SK-N-SH (cell line): ENCODE measurements at regions not wholly inside any gene's neighbourhood (a gene's known extent, or its start where the extent isn't known, plus 50 kb on each side); places are given as distances from the start of the nearest gene placed in this dataset.

Source experiments
- CTCF ChIA-PET: fragments of 300-600, 350-600 bp; formaldehyde crosslinking; extraction: SDS; loops from one replicate; lab custom pipeline; 2021; lab: Yijun Ruan, JAX
- POLR2A ChIA-PET: fragments of 350-600 bp; sonication (Branson Sonifier 250); formaldehyde crosslinking; extraction: SDS; loops from one replicate; lab custom pipeline; 2020; ENCODE audit warnings: antibody characterized with exemption, inconsistent platforms; lab: Yijun Ruan, JAX
- DNase-seq: peaks from one replicate; pipeline ENCODE4 v3.0.0; 2012
- H2AFZ ChIP-seq: fragments of 200-600 bp; sonication (generic); 2 replicates; pipeline ENCODE4 v1.8.1; 2016; ENCODE audit warnings: antibody characterized with exemption, mild to moderate bottlenecking, low read depth
- H3F3A ChIP-seq: fragments of 200-600 bp; sonication (generic); replicated peaks from 2 replicates; pipeline ENCODE3; 2016; ENCODE audit warnings: antibody characterized with exemption, mild to moderate bottlenecking; ENCODE audit not compliant: insufficient read depth
- H3K27ac ChIP-seq, 2 experiments: fragments of 200-500 bp in 1 of 2; fragments of 200-600 bp in 1 of 2; sonication (Bioruptor generic) in 1 of 2; sonication (generic), shearing (Covaris generic) in 1 of 2; 2 replicates each; pipeline versions ENCODE4 v1.5.1 to v1.6.1; 2014 to 2016; ENCODE audit warnings: low read depth in 2 of 2, inconsistent platforms in 1 of 2, low read length in 1 of 2, mild to moderate bottlenecking in 1 of 2, mixed read lengths in 1 of 2
- H3K27me3 ChIP-seq: fragments of 200-600 bp; sonication (generic), shearing (Covaris generic); 2 replicates; pipeline ENCODE4 v1.6.1; 2016; ENCODE audit warnings: mixed run types; ENCODE audit not compliant: insufficient read depth
- H3K36me3 ChIP-seq, 2 experiments: fragments of 200-500 bp in 1 of 2; fragments of 200-600 bp in 1 of 2; sonication (Bioruptor generic) in 1 of 2; sonication (generic) in 1 of 2; replicated peaks in 1 of 2; 2 replicates each; pipeline versions ENCODE3 to v1.5.1; 2014 to 2016; ENCODE audit warnings: low read length in 1 of 2, mild to moderate bottlenecking in 1 of 2; ENCODE audit not compliant: insufficient read depth in 2 of 2, control insufficient read depth in 1 of 2
- H3K4me1 ChIP-seq, 2 experiments: fragments of 200-500 bp in 1 of 2; fragments of 200-600 bp in 1 of 2; sonication (Bioruptor generic) in 1 of 2; sonication (generic), shearing (Covaris generic) in 1 of 2; 2 replicates each; pipeline versions ENCODE4 v1.5.1 to v1.6.1; 2014 to 2016; ENCODE audit warnings: low read depth in 1 of 2, low read length in 1 of 2, mixed run types in 1 of 2; ENCODE audit not compliant: insufficient read depth in 2 of 2, control insufficient read depth in 1 of 2
- H3K4me2 ChIP-seq: fragments of 200-600 bp; sonication (generic), shearing (Covaris generic); 2 replicates; pipeline ENCODE4 v1.6.1; 2017; ENCODE audit warnings: mixed run types
- H3K4me3 ChIP-seq, 2 experiments: fragments of 200-500 bp in 1 of 2; fragments of 200-600 bp in 1 of 2; sonication (Bioruptor generic) in 1 of 2; sonication (generic), shearing (Covaris generic) in 1 of 2; 2 replicates each; pipeline versions ENCODE4 v1.5.1 to v1.8.1; 2014 to 2016; ENCODE audit warnings: low read depth in 2 of 2, inconsistent platforms in 1 of 2, low read length in 1 of 2, mild to moderate bottlenecking in 1 of 2, mixed read lengths in 1 of 2, moderate library complexity in 1 of 2
- H3K79me2 ChIP-seq: fragments of 200-600 bp; sonication (generic); 2 replicates; pipeline ENCODE4 v1.8.1; 2017; ENCODE audit warnings: mild to moderate bottlenecking; ENCODE audit not compliant: insufficient read depth
- H3K9ac ChIP-seq: fragments of 200-600 bp; sonication (generic); 2 replicates; pipeline ENCODE4 v1.6.1; 2017; ENCODE audit warnings: mixed run types
- H3K9me2 ChIP-seq: fragments of 200-600 bp; sonication (generic); 2 replicates; pipeline ENCODE4 v1.6.1; 2017; ENCODE audit warnings: mixed run types
- H3K9me3 ChIP-seq: fragments of 200-600 bp; sonication (generic); 2 replicates; pipeline ENCODE4 v1.6.1; 2017; ENCODE audit warnings: mixed run types, mild to moderate bottlenecking, moderate library complexity
- H4K20me1 ChIP-seq: fragments of 200-600 bp; sonication (generic); 2 replicates; pipeline ENCODE4 v1.6.1; 2017; ENCODE audit warnings: mild to moderate bottlenecking, mixed run types; ENCODE audit not compliant: insufficient read depth
- FOXJ3 ChIP-seq: sonication (generic); formaldehyde crosslinking; IDR thresholded peaks from 2 replicates; pipeline ENCODE4 v1.5.1; 2020; ENCODE audit warnings: mild to moderate bottlenecking, missing genetic modification reagents
- GABPA ChIP-seq: IDR thresholded peaks from 2 replicates; pipeline ENCODE4 v1.4.0; 2012; ENCODE audit warnings: low read depth, mild to moderate bottlenecking
- GATA2 ChIP-seq: sonication (generic); formaldehyde crosslinking; IDR thresholded peaks from 2 replicates; pipeline ENCODE4 v1.5.0; 2020; ENCODE audit warnings: mild to moderate bottlenecking, missing genetic modification reagents
- POLR2AphosphoS5 ChIP-seq: IDR thresholded peaks from 2 replicates; pipeline ENCODE4 v1.6.1; 2012; ENCODE audit warnings: low read depth, low read length
- RAD21 ChIP-seq: IDR thresholded peaks from 2 replicates; pipeline ENCODE4 v1.6.1; 2012; ENCODE audit warnings: mild to moderate bottlenecking, low read length
- RCOR1 ChIP-seq: fragments of 150-350 bp; IDR thresholded peaks from 2 replicates; pipeline ENCODE4 v1.6.1; 2017; ENCODE audit warnings: antibody characterized with exemption, low read length
- SIN3A ChIP-seq: IDR thresholded peaks from 2 replicates; pipeline ENCODE4 v1.6.1; 2012; ENCODE audit warnings: low read depth, mild to moderate bottlenecking, low read length, moderate library complexity, borderline replicate concordance
- SMC3 ChIP-seq: IDR thresholded peaks from 2 replicates; pipeline ENCODE4 v1.6.1; 2012; ENCODE audit warnings: low read depth, low read length, improper control_type of control experiment
- TEAD4 ChIP-seq: IDR thresholded peaks from 2 replicates; pipeline ENCODE4 v1.4.0; 2012; ENCODE audit warnings: mild to moderate bottlenecking, borderline replicate concordance; ENCODE audit not compliant: insufficient read depth
- YY1 ChIP-seq: IDR thresholded peaks from 2 replicates; pipeline ENCODE4 v1.4.0; 2012; ENCODE audit warnings: low read depth, mild to moderate bottlenecking
- WGBS: methylation state at CpG from one replicate; pipeline ENCODE4 v1.1.6; 2017; ENCODE audit warnings: low lambda C conversion rate; 5-methylcytosine and 5-hydroxymethylcytosine counted together
- TF ChIP-seq, protein P1 (sequence below): fragments of 200-600 bp; sonication (generic); IDR thresholded peaks from 2 replicates; pipeline ENCODE4 v1.6.1; 2017; ENCODE audit warnings: antibody characterized with exemption, mild to moderate bottlenecking, moderate library complexity
- TF ChIP-seq, protein P2 (sequence below): IDR thresholded peaks from 2 replicates; pipeline ENCODE4; 2012

DNA sequence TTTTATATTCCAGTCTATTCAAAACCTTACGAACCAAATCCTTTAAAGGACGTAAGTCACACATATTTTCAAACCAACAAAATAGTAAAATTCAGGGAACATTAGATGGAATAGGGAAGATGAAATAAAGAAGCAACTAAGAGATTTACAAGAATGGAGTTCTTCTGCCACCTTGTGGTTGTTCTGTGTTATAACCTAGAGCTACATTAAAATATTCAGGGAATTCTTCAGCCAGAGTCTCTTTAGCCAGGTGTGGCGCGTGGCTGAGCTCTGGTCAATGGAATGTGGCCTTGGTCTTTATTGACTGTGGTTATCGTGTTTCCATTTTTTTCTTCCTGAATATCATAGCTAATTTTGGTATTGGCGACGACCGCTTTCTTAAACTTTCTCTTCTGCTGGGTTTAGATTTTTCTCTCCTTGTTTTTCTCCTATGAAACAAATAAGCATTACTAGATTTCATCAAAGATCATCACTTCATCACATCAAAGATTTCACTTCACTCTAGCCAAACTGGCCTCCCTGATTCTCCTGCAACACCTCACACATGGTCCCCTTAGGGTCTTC is 221.3 kb downstream of the MRPL39 start:
- DNase-seq = peak; percentile 47
- Histone ChIP-seq H3K79me2 (no peaks in the 10 kb centered on the region), H3K4me2 (no peak overlapping the region), H3K9ac (no peak overlapping the region; the same call in 1 of the 2 replicates), H3K9me2 (no peaks in the 10 kb centered on the region), H4K20me1 (no peaks in the 10 kb centered on the region), H2AFZ (peak overlapping the region; percentile 77), H3K27ac (peak overlapping the region in 1 of 2 experiments; percentile 47; a peak in 1 of 4 replicates), H3K27me3 (no peaks in the 10 kb centered on the region), H3K4me1 (peaks cover 0 to 6% of the 10 kb centered on the region in 2 experiments; a peak in 3 of 4 replicates), H3F3A (no peaks in the 10 kb centered on the region), H3K9me3 (no peaks in the 10 kb centered on the region), H3K36me3 (peaks cover 0 to 7% of the 10 kb centered on the region in 2 experiments), H3K4me3 (no peak overlapping the region; a peak in 1 of 4 replicates)
- 21% methylated on average over 8 of the region's 8 CpGs for WGBS
- POLR2A ChIA-PET = no interaction called here
- peak; percentile 91 for TF ChIP-seq RAD21
- no peak for TF ChIP-seq RCOR1
- TF ChIP-seq, protein P1, sequence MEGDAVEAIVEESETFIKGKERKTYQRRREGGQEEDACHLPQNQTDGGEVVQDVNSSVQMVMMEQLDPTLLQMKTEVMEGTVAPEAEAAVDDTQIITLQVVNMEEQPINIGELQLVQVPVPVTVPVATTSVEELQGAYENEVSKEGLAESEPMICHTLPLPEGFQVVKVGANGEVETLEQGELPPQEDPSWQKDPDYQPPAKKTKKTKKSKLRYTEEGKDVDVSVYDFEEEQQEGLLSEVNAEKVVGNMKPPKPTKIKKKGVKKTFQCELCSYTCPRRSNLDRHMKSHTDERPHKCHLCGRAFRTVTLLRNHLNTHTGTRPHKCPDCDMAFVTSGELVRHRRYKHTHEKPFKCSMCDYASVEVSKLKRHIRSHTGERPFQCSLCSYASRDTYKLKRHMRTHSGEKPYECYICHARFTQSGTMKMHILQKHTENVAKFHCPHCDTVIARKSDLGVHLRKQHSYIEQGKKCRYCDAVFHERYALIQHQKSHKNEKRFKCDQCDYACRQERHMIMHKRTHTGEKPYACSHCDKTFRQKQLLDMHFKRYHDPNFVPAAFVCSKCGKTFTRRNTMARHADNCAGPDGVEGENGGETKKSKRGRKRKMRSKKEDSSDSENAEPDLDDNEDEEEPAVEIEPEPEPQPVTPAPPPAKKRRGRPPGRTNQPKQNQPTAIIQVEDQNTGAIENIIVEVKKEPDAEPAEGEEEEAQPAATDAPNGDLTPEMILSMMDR = peak; percentile 82
- TF ChIP-seq SMC3 = peak; percentile 83
- CTCF ChIA-PET = interaction anchor here (0.5 to 2.8 kb wide), 22 partner anchors 9 to 1533 kb away, joined by 3 to 24 read pairs (median 4); no protein-coding TSS in a partner anchor

DNA sequence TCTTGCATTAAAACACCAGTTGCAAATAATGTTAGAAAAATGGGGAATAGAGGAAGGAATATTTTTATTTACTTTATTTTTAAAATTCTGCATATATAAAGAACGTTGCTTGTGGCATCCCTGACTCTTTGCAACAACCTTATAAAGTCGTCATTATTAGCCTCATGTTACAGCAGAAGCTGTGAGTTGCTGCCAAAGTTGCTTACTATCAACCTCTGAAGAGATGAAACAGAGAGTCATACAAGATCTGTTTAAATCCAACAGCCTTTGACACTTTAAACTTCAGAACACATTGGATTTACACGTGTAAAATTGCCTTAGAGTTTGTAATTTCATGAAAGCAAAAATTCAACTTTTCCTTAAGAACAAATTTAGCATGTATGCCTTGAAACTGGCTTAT is 221.9 kb downstream of the MRPL39 start:
- Histone ChIP-seq H3K9me2 (no peaks in the 10 kb centered on the region), H4K20me1 (no peaks in the 10 kb centered on the region), H3K9me3 (no peaks in the 10 kb centered on the region), H3K27ac (peak overlapping the region in 1 of 2 experiments; percentile 47; a peak in 1 of 4 replicates), H3K4me3 (no peak overlapping the region), H3K36me3 (peaks cover 0 to 7% of the 10 kb centered on the region in 2 experiments)
- no peak for DNase-seq
- 58% methylated on average over 3 of the region's 3 CpGs for WGBS
- TF ChIP-seq TEAD4 (no peak), YY1 (no peak), GATA2 (CRISPR knock-in tag) (no peak), GABPA (no peak), POLR2AphosphoS5 (no peak), SMC3 (no peak), FOXJ3 (CRISPR knock-in tag) (no peak), SIN3A (no peak)
- TF ChIP-seq, protein P2, sequence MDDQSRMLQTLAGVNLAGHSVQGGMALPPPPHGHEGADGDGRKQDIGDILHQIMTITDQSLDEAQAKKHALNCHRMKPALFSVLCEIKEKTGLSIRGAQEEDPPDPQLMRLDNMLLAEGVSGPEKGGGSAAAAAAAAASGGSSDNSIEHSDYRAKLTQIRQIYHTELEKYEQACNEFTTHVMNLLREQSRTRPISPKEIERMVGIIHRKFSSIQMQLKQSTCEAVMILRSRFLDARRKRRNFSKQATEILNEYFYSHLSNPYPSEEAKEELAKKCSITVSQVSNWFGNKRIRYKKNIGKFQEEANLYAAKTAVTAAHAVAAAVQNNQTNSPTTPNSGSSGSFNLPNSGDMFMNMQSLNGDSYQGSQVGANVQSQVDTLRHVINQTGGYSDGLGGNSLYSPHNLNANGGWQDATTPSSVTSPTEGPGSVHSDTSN = no peak
- TF ChIP-seq, all 33 proteins: peak for 0
- no peaks in the 10 kb centered on the region for H3K27me3 ChIP-seq
- ChIA-PET CTCF (interaction anchor here (0.6 to 2.8 kb wide), 11 partner anchors 12 to 828 kb away, joined by 3 to 24 read pairs (median 4); no protein-coding TSS in a partner anchor), POLR2A (no interaction called here)
- H3F3A ChIP-seq = no peaks in the 10 kb centered on the region
- no peaks in the 10 kb centered on the region for H3K79me2 ChIP-seq
- H3K4me2 ChIP-seq = no peak overlapping the region
- no peak overlapping the region; the same call in 1 of the 2 replicates for H3K9ac ChIP-seq
- peaks cover 0 to 6% of the 10 kb centered on the region in 2 experiments; a peak in 3 of 4 replicates for H3K4me1 ChIP-seq
- peak overlapping the region; percentile 77 for H2AFZ ChIP-seq
